HG03095 (cell line): ENCODE measurements at regions not wholly inside any gene's neighbourhood (a gene's known extent, or its start where the extent isn't known, plus 50 kb on each side); places are given as distances from the start of the nearest gene placed in this dataset.

Source experiments
- ATAC-seq: cut with Tn5 transposase; IDR thresholded peaks from one replicate; pipeline ENCODE4 v1.9.1; 2021; ENCODE audit warnings: moderate library complexity; ENCODE audit not compliant: unreplicated experiment

DNA sequence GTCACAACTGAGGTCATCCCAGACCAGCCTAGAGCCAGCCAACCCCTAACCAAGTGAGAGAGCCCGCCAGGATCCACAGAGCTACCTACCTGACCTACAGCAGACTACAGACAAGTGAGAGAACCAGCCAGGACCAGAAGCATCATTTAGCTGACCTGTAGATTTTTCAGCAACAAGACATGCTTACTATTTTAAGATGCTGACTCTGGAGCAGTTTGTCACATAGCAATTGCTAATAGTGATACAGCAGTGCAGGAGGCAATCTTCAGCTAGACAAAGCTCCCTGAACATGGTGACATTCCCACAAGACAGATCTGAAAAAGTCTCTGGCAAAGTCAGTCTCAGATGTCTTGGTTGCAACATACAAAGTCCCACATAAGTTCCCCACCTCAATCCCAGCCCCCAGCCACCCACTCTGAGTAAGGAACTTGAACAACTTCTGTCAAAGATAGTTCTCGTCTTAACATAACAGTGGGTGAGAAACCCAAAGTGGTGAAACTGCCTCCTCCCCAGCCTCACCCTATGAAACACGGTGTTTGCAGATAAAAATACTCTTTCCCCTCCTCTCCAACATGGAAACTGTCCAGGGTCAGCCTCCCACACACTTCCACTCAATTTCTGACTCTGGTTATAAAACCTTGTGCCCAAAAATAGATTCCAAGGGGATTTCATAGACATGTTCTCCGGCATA, 120.3 kb upstream of the SLC6A11 start:
- no peak for ATAC-seq

DNA sequence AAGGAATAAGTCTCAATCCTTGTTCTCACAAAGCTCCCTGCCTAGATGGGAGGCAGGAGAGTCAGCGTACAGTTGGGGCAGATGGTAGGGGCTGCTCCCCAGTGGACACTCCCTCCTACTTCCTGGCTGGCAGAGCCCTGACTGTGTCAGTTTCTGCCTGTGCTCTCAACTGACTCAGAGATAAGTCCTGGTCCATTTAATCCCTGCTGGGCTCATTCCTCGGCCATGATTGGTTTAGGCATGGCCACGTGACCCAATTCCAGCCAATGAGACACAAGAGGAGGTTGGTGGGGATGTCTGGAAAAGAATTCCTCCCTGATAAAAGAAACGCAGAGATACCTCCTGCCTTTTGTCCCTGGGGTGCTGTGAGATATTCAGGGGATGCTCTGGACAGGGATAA, 118.1 kb upstream of the SLC6A11 start:
- ATAC-seq = no peak

DNA sequence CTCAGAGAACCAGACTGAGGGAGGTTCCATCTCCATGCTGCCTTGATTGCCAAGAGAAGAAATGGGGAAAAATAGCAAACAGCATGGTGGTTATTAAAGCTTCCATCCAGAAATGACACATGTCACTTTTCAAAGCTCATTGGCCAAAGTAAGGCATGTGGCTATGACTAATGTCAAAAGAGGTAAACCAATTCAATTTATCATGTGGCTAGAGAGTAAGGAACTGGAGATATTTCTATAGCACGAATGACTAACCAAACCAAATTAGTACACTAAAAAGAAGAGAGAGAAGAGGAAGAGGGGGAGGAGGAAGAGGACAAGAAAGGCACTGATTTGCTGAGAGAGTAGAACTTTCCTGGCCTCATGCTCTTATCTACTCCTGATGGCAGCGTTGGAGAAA, 115.2 kb upstream of the SLC6A11 start:
- ATAC-seq = no peak

DNA sequence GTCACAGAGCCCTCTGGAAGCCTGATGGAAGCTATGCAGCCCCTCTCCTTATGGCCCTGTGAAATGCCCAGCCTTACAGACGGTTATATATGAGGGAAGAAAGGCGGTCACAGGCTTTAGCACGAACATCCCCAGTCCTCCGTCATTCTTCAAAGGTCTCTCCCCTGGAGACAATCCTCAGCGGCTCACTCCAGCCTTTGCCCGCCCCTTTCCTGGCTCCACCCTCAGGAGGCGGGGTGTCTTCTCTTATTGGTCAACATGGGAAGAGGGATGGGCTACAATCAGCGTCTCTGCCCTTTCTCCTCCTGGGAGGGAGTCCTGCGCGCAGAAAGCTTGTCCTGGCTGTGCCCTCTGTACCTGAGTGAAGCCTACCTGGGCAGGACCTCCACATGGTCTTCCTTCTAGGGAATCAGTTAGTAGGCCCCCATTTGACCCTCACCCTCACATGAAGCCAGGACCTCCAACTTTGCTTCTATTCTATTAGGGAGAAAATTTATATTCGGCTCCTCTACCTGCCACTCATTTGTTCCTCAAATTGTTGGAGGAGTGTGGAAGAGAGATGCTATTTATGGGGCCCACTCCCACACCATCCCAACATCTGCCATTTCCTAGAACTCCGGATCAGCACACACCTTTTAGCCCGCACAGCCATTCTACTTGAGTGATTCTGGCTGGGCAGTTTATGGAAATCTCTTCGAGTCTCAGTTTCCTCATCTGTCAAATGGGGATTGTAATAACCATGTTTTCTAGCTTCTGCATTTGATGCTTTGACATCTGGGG, 112.9 kb upstream of the SLC6A11 start:
- ATAC-seq = no peak

DNA sequence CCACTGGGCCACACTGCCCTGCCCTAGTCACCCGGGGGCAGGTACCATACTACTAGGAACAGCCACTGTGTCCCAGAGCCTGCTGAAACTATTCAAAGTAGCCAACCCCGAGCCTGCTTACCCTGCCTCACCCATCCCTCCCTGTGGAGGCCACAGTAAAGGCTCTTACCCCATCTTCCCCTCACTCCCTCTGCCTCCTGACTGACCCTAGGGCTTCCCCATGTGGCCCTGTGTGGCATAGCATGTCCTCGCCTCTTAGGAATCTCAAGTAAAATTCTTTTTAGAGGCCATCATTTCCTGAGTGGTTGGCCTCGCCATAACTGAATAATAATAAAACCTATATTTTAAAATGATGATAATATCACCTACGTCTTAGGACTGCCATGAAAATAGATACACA, 112.2 kb upstream of the SLC6A11 start:
- no peak for ATAC-seq

DNA sequence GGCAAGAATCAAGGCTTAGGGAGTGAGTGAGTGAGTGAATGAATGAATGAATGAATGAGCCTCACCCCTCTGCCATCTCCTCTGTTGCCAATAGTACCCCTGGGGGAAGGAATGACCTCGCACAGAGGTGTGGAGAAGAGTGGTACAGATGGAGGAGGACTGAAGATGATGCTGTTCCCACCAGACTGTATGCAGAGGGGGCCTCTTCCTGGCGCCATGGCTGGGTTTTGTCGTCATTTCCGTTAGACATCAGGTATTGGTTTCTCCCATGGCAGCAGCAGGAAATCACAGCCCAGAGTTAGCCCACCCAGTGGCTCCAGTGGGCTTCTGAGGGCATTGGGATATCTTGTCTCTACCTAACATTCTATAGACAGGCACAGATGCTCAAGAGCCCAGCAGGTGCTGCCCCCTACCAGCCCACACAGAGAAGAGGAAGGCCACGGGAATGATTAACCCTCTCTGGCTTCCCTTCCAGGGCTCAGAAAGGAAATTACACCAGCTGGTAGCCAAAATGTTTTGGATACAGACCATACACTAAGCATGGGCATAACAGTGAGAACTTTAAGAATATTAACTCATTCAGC, 109.8 kb upstream of the SLC6A11 start:
- ATAC-seq = no peak

DNA sequence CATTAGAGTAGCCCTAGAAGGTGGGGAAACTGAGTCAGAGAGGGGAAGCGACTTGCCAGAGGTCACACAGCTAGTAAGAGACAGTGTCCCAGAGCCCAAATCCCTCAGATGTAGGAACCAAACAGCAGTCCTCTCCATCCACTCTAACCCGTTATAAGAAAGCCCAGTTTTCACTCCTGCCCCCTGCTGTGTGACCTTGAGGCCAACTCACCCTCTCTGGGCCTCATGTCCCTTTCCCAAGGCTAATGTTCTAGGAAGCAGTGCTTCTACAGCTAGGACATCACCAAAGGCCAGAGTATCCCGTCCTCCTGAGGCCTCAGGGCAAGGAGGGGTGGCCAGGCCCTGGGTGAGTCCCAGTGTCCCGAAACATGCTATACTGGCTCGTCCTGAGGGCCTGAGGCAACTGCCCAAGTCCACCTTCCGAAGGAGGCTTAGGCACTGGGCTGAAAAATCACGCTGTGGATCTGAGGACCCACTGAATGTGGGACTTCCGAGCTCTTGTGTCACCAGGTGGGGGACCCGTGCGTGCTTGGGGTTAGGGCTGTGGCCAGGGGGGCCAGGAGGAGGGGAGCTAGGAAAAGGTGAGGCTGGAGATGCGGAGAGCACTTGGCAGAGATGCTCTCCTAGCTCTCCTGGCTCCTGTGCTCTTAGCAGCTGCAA, 109.2 kb upstream of the SLC6A11 start:
- no peak for ATAC-seq

DNA sequence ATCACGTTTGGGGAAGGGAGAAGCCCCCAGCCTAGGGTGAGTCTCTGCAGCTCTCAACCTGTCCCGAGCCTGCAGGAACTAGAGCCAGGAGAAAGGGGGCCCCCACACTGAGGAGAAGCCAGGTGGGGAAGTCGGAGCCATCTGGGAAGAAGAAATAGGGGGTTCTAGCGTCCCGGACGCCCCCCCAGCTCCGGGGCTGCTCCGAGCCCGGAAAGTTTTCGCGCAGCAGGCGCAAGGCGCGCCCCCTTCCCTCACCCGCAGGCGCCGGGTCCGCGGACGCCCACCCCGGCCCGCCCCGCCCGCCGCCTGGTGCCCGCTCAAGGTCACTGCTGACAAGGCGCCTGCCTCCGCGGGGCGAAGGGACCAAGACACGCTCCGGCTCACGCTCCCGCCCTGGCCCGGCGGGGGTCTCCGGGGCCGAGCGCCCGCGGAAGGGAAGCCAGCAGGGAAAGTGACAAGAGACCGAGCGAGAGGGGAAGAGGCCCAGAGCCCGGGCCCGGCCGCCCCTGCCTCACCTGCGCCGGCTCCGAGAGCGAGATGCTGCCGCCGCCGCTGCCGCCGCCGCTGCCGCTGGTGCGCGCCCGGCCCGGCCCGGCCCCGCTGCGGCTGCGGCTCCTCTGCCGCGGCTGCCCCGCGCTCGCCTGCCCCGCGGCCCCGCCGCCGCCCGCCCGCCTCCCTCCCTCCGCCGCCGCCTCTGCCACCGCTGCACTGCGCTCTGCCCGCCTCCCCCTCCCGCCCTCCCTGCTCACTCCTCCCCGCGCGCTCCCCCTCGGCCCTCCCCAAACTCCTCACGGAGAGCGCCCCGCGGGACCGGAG, 108.4 kb upstream of the SLC6A11 start:
- no peak for ATAC-seq

DNA sequence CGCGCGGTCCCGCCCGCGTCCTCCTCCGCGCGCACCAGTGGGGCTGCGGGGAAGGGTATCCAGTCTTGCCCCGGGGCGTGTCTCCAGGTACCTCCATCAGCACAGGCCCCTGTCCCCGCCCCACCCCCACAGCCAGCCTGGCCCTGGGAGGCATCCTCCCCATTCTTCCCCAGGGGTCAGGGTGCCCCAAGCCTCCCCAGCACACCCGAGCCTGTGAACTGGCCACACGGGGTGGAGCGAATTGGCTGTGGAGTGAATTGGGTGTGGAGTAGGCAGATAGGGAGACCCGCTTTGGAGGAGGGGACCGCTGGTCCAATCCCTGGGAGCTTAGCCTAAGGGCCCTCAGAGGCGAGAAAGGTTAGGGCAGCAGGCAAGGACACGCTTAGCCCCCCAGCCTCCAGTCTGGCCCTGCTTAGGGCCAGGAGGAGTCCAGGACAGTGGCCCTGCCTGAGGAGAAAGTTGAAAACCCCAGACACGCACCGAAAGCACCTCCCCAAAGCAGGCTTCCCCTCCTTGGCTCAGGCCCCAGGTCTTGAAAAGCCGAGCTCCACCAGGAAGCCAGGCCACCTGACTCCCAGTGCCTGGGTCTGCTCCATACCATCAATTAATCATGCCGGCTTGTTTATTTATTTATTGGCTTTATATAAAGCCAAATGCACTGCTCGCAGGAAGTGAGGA, 107.7 kb upstream of the SLC6A11 start:
- ATAC-seq = no peak

DNA sequence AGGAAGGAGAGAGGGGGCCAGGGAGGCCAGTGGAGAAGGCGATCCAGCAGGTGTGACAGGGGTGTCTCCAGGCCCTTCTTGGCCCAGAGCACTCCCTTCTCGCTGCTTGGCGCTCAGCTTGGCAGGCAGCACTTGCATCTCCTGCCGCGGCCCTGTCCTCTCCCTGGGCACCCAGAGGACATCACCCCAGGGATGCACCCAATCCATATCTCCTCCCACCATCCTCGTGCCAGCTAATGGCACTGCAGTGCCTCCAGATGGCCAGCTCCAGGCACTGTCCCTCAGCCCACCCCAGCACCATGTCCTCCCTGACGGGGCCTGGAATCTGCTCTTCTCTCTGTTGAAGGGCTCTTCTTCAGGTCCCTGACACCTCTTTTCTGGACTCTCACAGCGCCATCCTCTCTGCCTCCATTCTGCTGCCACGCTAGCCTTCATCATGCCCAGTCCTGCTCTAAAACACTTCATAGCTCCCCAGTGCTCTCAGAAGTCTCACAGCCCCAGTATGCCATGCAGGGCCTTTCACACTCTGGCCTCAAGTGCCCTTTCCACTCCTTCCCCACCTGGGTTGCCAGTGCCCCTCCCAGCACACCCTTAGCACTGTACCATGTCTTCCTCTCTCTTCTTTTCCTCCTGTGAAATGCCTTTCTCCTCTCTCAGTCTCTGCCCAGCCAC, 106.8 kb upstream of the SLC6A11 start:
- no peak for ATAC-seq

DNA sequence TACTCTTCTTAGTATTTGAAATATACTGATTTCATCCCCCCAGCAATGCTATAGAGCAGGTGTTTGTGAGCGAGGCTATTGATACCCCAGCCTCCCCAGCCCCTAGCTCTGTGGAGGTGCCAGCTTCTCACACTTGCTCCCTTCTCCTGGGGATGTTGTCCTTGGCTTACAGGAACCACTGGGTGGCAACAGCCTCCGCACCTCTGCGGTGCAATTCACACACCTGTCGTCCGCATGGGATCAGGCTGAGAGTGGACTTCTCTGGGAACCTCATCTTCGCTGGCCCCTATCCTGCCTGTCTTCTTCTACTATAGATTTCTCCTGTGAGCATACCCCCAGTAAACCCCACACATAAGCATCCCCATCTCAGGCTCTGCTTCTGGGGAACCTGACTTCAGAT, 103.9 kb upstream of the SLC6A11 start:
- no peak for ATAC-seq

DNA sequence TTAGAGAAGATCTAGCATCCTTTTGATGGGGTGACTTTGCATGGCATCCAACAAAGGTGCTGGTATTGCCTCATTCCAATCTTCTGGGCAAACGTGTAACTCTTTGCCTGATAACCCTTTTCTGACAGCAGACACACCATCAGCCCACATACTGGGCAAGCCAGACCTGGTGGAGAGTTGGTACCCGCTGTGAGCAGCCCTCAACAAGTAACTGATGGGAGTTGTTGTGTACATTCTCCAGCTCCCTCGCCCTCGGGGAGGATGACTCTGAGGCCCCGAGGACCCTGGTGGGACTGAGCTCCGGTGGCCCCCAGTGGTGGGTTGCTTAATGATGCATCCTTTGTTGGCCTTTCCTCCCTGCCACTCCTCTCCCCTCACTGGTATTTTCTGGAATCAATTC, 102.4 kb upstream of the SLC6A11 start:
- no peak for ATAC-seq

DNA sequence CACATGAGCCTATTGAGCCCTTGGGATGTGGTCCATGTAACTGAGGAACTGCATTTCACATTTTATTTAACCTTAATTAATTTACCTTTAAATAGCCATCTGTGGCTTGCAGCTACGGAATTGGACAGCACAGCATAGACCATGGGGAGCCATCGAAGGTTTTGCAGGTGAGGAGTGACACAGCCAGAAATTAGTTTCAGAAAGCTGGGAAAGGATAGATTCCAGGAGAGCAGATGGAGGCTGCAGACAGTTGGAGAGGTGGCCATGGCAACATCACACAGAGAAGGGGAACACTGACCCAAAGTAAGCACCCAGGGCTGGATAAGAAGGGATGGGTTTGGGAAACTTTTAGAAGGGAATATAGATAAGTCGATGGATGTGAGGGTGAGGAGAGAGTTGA, 100.1 kb upstream of the SLC6A11 start:
- ATAC-seq = no peak

DNA sequence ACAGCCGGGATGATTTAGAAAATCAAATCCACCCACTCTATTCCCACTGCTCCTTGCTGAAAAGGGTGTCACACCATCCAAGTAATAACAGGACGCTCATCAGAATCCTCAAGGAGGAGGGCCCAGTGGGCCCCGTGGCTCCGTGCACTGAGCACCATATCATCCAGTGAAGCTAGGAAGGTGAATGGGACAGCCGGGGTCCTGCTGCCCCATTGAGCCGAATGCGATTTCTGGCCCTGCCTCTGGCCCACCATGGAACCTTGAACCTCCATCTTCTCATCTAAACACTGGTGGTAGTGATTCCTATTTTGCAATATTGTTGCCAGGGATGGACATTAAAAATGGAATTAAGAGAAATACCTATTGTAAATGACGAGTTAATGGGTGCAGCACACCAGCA, 99.1 kb upstream of the SLC6A11 start:
- ATAC-seq = no peak

DNA sequence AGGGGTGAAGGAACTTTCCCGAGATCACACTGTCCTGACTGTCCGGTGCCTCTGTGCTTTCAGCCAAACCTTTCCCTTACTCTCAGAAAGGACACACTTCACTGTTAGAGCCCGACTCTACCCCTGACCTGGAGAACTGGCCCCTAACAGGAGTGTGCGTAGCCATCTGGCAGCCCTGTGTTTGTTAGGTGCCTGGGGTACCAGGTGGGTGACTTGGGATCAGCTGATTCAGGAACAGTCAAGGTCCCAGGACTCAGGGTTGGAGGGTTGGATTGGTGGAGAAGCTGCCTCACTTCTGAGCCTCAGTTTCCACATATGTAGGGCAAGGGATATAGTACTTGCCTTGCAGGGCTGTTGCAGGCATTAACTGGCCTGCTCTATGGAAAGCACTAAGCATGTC, 98.3 kb upstream of the SLC6A11 start:
- ATAC-seq = no peak

DNA sequence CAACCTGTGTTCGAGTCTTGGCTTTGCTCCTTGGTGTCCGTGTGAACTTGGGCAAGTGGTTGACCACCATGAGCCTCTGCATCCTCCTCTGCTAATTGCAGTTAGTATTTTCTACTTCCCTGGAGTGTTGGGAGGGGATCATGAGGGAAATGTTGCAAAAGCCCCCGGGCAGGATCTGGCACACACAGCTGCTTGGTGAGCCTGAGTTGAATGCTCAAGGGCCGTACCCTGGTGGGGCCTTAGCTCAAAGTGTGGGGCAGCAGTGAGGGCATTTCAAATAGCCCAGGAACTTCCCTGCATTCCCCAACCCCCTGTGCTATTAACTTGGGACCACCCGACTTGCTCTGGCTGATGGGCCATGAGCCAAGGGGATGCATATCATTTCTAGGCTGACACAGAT, 94.9 kb upstream of the SLC6A11 start:
- no peak for ATAC-seq

DNA sequence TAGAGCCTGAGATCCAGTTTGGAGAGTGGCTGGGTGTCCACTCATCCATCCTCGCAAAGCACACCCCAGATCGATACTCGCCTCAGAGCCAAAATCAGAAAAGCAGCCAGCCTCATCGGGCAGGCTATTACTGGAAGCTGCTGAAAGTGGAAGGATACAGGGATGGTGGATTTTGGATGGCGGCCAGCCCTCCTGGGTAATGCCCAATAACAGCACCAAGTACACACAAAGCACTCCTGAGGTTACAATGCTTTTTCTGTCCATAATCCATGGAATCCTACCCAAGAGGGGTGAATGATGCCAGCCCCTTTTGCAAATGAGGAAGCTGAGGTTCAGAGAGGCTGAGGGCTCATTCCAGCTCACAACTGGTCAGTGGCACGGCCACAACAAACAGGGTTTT, 93.1 kb upstream of the SLC6A11 start:
- ATAC-seq = no peak

DNA sequence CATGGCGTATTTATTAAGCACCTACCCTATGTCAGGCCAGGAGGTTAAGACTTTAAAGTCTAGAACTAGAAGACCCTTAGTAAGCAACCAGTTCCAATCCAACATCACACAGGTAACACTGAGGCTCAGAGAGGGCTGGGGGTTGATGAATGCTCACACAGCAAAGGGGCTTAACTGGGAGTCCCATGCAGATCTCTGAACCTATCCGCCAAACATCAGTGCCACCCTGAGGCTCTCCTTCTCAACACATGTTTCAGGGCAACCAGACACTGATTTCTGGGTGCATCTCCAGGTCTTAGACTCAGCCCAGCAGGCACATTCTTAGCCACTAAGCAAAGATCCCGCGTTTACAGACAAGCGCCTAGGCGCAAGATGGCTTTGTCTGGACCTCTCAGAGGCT, 92.0 kb upstream of the SLC6A11 start:
- no peak for ATAC-seq

DNA sequence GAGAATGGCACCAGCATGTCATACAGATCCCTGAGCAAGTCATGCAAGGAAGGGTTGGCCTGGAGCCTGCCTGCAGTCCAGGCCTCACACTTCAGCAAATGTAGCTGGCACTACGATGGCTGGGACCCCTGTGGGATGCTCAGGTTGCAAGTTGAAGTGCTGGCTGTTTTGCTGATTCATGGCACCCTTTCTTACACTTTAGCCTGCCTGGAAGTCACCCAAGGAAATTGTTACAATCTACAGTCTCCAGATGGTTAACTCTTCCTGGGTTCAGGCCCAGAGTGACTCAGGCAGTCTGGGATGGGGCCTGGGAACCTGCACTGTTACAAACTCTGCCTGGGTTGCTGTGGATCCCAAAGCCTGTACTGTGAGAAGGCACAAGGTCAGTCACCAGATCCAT, 91.0 kb upstream of the SLC6A11 start:
- no peak for ATAC-seq

DNA sequence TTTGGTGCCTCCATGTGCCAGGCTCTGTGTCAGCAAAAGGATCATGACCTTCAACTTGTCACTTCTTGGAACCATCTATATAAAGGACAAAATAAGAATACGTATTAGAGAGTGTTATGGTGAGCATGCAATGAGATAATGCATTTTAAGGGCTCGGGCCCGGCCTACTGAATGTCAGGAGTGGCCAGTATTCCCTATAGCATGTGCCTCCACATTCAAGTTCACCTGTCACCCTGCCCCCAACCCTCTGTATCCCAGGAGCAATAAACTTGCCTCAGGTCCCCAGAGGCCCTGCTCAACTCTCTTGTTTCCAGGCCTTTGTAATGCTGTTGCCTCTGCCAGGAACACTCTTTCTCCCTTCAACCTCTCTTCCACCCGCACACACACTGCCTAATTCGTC, 90.2 kb upstream of the SLC6A11 start:
- ATAC-seq = no peak
